Heart right ventricle (tissue), 16 donors: ENCODE measurements at regions not wholly inside any gene's neighbourhood (a gene's known extent, or its start where the extent isn't known, plus 50 kb on each side); places are given as distances from the start of the nearest gene placed in this dataset.

Experiments
- ATAC-seq, 8 donors: fragments of 200-7000 bp; cut with Tn5 transposase; one replicate each; pipeline ENCODE4 v1.9.1; 2020; ENCODE audit warnings: mild to moderate bottlenecking in 8 of 8, moderate library complexity in 8 of 8, moderate number of reproducible peaks in 1 of 8
- DNase-seq, 2 donors: peaks; one replicate each; pipeline ENCODE4 v3.0.0-alpha.2; 2020
- H3K27ac ChIP-seq, 10 donors: fragments of 200-600 bp; sonication (generic) in 2 of 10; one replicate each; pipeline versions ENCODE4 v1.5.0 to v1.8.0; 2020 to 2022; ENCODE audit warnings: mild to moderate bottlenecking in 3 of 10
- H3K27me3 ChIP-seq, 7 donors: fragments of 200-600 bp; one replicate each; pipeline ENCODE4 v1.8.0; 2021 to 2022; ENCODE audit warnings: mild to moderate bottlenecking in 2 of 7
- H3K36me3 ChIP-seq, 9 donors: fragments of 200-600 bp; sonication (generic) in 1 of 9; one replicate each; pipeline versions ENCODE4 v1.5.0 to v1.8.0; 2020 to 2022; ENCODE audit warnings: mild to moderate bottlenecking in 2 of 9
- H3K4me1 ChIP-seq, 9 donors: fragments of 200-600 bp; sonication (generic) in 1 of 9; one replicate each; pipeline versions ENCODE4 v1.5.0 to v1.8.0; 2020 to 2022; ENCODE audit warnings: mild to moderate bottlenecking in 4 of 9
- H3K4me3 ChIP-seq, 10 donors: fragments of 200-600 bp; sonication (generic) in 2 of 10; one replicate each; pipeline versions ENCODE4 v1.5.0 to v1.8.0; 2020 to 2022; ENCODE audit warnings: mild to moderate bottlenecking in 7 of 10, moderate library complexity in 2 of 10
- H3K9me3 ChIP-seq, 11 donors: fragments of 200-600 bp in 10 of 11; sonication (generic) in 2 of 11; one replicate each; pipeline versions ENCODE4 v1.5.0 to v1.8.0; 2013 to 2022; ENCODE audit warnings: mild to moderate bottlenecking in 2 of 11, control low read depth in 1 of 11, moderate library complexity in 1 of 11
- WGBS, 2 donors: extraction: QIAGEN DNeasy Blood & Tissue Kit; methylation state at CpG; one replicate each; pipeline ENCODE4 v1.1.7; 2013; ENCODE audit warnings: inconsistent platforms in 1 of 2; 5-methylcytosine and 5-hydroxymethylcytosine counted together
- intact Hi-C, 10 donors: fragments of 100-400 bp; cut with DNase I; formaldehyde crosslinking; loops; one replicate each; pipeline versions ENCODE4 v1.11.1 to v1.14.2; 2022
- TF ChIP-seq, protein P1 (sequence below), 9 donors: fragments of 200-600 bp; sonication (generic) in 2 of 9; IDR thresholded peaks; one replicate each; pipeline versions ENCODE4 v1.5.0 to v1.8.0; 2021 to 2022; ENCODE audit warnings: antibody characterized with exemption in 9 of 9, mild to moderate bottlenecking in 5 of 9, moderate library complexity in 1 of 9
- donor health status: Arrhythmogenic right ventricular cardiomyopathy.
- donor health status: ischemic (EF 13 %, LVEDD 7.1; RV severe dilation, severe dysfunction).
- donor health status: healthy with polysubstance abuse.
- donor health status: DM: no; HTN: yes; CAD: no.
- donor health status: DM: no; HTN: no; CAD: no.
- donor health status: ischemic (EF 25% LVEDD 6.9; RV normal size, moderate dysfunction).
- donor health status: ischemic (EF 25% LVEDD 5.7; RV mildly dilated, moderate dysfunction).
- donor health status: healthy.
- donor health status: DM: yes; HTN: yes; CAD: no.
- donor health status: Ischemic cardiomyopathy.
- donor health status: ischemic (EF 35%, LVEDD 5.7; RV mildly dilated, moderate dysfunction).
- donor health status: nonischemic (EF 11% LVEDD 7.7; RV severe dilation, severe dysfunction).
- donor health status: DM: yes; HTN: yes; CAD: no.
- donor health status: PGD.
- donor health status: ischemic (EF 29% LVEDD 5.4; RV normal size, mild dysfunction).
- donor health status: nonischemic (EF 23%, LVEDD 6.1; RV moderate dilation, normal function).

DNA sequence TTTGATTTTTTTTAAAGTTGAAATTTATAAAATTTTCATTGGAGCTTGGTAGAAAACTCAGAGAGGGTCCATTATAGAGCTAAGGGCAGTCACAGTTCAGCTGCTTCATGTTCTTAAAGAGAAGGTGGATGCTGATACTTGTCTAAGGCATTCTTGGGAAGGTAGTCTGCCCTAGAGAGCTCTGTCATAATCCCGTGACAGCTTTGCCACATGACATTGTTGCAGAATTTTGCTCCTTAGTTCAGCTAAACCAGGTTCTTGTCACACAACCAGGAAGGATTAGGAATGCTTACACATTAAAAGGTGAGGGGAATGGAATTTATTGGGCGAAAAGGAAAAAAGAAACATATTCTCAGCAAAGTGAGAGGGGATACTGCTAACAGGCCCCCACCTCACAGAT, 130.9 kb downstream of the GMNC start:
- no peak for ATAC-seq
- Histone ChIP-seq H3K36me3 (no peaks in the 10 kb centered on the region), H3K9me3 (no peaks in the 10 kb centered on the region), H3K27me3 (no peaks in the 10 kb centered on the region), H3K27ac (no peak overlapping the region), H3K4me1 (no peaks in the 10 kb centered on the region), H3K4me3 (no peak overlapping the region)
- intact Hi-C loops = no loop called here
- TF ChIP-seq, protein P1, sequence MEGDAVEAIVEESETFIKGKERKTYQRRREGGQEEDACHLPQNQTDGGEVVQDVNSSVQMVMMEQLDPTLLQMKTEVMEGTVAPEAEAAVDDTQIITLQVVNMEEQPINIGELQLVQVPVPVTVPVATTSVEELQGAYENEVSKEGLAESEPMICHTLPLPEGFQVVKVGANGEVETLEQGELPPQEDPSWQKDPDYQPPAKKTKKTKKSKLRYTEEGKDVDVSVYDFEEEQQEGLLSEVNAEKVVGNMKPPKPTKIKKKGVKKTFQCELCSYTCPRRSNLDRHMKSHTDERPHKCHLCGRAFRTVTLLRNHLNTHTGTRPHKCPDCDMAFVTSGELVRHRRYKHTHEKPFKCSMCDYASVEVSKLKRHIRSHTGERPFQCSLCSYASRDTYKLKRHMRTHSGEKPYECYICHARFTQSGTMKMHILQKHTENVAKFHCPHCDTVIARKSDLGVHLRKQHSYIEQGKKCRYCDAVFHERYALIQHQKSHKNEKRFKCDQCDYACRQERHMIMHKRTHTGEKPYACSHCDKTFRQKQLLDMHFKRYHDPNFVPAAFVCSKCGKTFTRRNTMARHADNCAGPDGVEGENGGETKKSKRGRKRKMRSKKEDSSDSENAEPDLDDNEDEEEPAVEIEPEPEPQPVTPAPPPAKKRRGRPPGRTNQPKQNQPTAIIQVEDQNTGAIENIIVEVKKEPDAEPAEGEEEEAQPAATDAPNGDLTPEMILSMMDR (IDR thresholded peaks at IDR 0.05) = no peak
- 86 to 87% methylated on average over 2 of the region's 2 CpGs for WGBS, 2 donors
- DNase-seq = no peak

GRCh38 chr3:190728574-190729246, 133.8 kb downstream of the GMNC start:
- no peaks in the 10 kb centered on the region for H3K4me1 ChIP-seq
- ATAC-seq = no peak
- intact Hi-C loops = no loop called here
- no peak for DNase-seq
- TF ChIP-seq, protein P1 (IDR thresholded peaks at IDR 0.05) = no peak
- no peak overlapping the region for H3K27ac ChIP-seq
- H3K36me3 ChIP-seq = no peaks in the 10 kb centered on the region
- no peaks in the 10 kb centered on the region for H3K27me3 ChIP-seq
- H3K9me3 ChIP-seq = no peaks in the 10 kb centered on the region
- WGBS, 2 donors = 81 to 86% methylated on average over 7 of the region's 7 CpGs
- H3K4me3 ChIP-seq = no peak overlapping the region

- Histone ChIP-seq H3K4me3 (no peak overlapping the region), H3K9me3 (no peaks in the 10 kb centered on the region), H3K27me3 (no peaks in the 10 kb centered on the region), H3K36me3 (no peaks in the 10 kb centered on the region), H3K4me1 (no peaks in the 10 kb centered on the region), H3K27ac (no peak overlapping the region)
- ATAC-seq (no peak), DNase-seq (no peak)
- WGBS, 2 donors = 78 to 81% methylated on average over 4 of the region's 4 CpGs
- TF ChIP-seq, protein P1 (IDR thresholded peaks at IDR 0.05) = no peak
- intact Hi-C loops = no loop called here
Observed at GRCh38 chr3:190722181-190722905, 140.2 kb downstream of the GMNC start.

DNA sequence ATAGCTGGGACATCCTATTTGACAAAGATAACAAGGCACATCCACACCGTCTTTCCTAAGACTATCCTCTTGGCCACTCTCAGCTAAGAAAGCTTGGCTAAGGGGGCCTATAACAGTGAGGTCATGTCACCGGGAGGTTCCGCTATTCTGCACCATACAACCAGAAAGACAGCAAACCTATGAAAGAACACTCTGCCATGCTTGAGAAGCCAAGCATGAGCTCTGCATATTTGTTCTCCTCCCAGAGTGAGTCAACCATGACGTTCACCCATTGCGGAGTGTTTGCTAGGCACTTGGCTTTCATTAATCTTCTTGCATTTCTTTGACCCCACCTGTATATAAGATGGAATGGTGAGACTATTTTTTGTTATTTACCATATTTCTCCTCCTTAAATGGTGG, 141.2 kb downstream of the GMNC start:
- no peak overlapping the region for H3K27ac ChIP-seq
- ATAC-seq (no peak), DNase-seq (no peak)
- TF ChIP-seq, protein P1 (IDR thresholded peaks at IDR 0.05) = no peak
- H3K9me3 ChIP-seq = no peaks in the 10 kb centered on the region
- intact Hi-C loops = no loop called here
- no peaks in the 10 kb centered on the region for H3K27me3 ChIP-seq
- H3K36me3 ChIP-seq = no peaks in the 10 kb centered on the region
- WGBS, 2 donors = 92 to 97% methylated on average over 5 of the region's 5 CpGs
- H3K4me1 ChIP-seq = no peaks in the 10 kb centered on the region
- H3K4me3 ChIP-seq = no peak overlapping the region
